Epithelial cell of proximal tubule (primary cell): ENCODE measurements at regions not wholly inside any gene's neighbourhood (a gene's known extent, or its start where the extent isn't known, plus 50 kb on each side); places are given as distances from the start of the nearest gene placed in this dataset.

ENCODE experiments used
- DNase-seq: peaks from one replicate; pipeline ENCODE4 v3.0.0-alpha.2; 2011; ENCODE audit warnings: low read depth
- H3K4me3 ChIP-seq: 2 replicates; pipeline ENCODE4 v1.5.1; 2011; ENCODE audit warnings: low read depth, mild to moderate bottlenecking, low read length
- CTCF ChIP-seq: conservative IDR thresholded peaks from 2 replicates; pipeline ENCODE4 v1.5.1; 2012; ENCODE audit warnings: low read depth, mild to moderate bottlenecking, low read length

- no peak for DNase-seq
- TF ChIP-seq CTCF, result no peak
- no peak overlapping the region for H3K4me3 ChIP-seq
Measured at GRCh38 chr3:23044463-23044862, 158.7 kb upstream of the UBE2E2 start.

- no peak for TF ChIP-seq CTCF
- DNase-seq, result no peak
- H3K4me3 ChIP-seq, result no peak overlapping the region
Measured at GRCh38 chr3:23046536-23046935, 156.6 kb upstream of the UBE2E2 start.

- no peak for TF ChIP-seq CTCF
- H3K4me3 ChIP-seq, result no peak overlapping the region
- DNase-seq, result no peak
Measured at GRCh38 chr3:23051240-23052140, 151.6 kb upstream of the UBE2E2 start.

- DNase-seq, result no peak
- TF ChIP-seq CTCF, result no peak
- no peak overlapping the region for H3K4me3 ChIP-seq
Measured at GRCh38 chr3:23052208-23052607, 150.9 kb upstream of the UBE2E2 start.

GRCh38 chr3:23052620-23053019 is 150.5 kb upstream of the UBE2E2 start:
- no peak for TF ChIP-seq CTCF
- DNase-seq, result no peak
- H3K4me3 ChIP-seq, result no peak overlapping the region

- no peak overlapping the region for H3K4me3 ChIP-seq
- peak; percentile 50 for DNase-seq
- no peak for TF ChIP-seq CTCF
Measured at GRCh38 chr3:23055733-23056376, 147.3 kb upstream of the UBE2E2 start.
